ENCODE measurements at regions not wholly inside any gene's neighbourhood (a gene's known extent, or its start where the extent isn't known, plus 50 kb on each side); places are given as distances from the start of the nearest gene placed in this dataset.

DNA sequence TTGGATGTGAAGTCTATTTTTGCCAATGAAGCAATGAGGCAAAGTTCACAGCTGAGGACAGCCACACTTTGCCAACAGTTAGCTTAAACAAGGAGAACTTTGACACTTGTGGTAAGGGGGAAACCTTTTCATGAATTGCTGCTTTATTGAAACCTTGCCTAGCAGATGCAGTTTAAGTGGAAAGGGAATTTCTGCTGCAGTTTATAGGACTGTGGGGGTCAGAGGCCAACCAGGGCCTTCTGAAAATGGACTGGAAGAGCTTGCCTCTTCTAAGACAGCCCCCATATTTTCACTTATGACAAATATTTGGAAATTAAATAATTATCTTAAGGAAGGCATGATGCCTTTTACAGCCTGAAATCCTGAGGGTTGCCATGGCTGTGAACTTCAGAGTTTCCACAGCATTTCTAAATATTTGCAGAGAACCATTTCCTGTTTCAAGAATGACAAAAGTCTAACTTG, 550.3 kb downstream of the RAB28 start:
- H3K9me3 ChIP-seq (ENCODE audit: control insufficient read depth in 2 of 2, insufficient read depth in 1 of 2, low read depth in 1 of 2, low read length in 1 of 2): no peaks in the 10 kb centered on the region
- no peak for FAIRE-seq

DNA sequence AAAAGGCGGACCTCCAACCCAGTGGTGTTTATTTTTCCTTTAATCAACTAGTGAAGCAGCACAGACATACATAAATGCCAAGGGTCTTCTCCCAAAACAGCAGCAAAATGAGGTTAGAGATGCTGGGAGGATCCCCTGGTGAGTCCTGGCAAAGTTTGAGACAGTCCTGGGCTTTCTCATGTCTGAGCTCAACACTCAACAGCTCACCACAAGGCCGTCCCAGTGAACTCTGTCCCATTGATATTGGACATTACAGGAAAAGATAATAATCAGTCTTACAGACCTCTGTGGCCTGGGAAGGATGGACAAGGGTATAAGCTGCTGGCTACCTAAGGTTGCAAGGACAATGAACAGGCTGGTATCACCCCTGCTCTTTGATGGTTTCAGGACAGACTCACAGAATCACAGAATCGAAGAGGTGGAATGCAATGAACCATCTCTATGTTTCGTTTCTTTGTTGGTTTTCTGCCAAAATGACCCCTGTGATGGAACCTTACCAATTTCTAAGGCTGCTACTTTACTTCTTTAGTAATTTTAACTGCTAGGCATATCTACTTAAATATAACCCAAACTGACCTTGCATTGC, 551.8 kb downstream of the RAB28 start:
- Histone ChIP-seq H3K4me1 (ENCODE audit: control insufficient read depth in 3 of 3, insufficient read depth in 2 of 3, low read depth in 1 of 3, low read length in 2 of 3) (no peaks in the 10 kb centered on the region), H3K27me3 (ENCODE audit: control insufficient read depth in 3 of 3, insufficient read depth in 3 of 3, low read length in 3 of 3) (no peaks in the 10 kb centered on the region), H3K4me3 (ENCODE audit: low read depth in 1 of 3, low read length in 3 of 3) (no peak overlapping the region), H3K27ac (ENCODE audit: low read depth in 1 of 3, low read length in 2 of 3) (no peak overlapping the region), H3K36me3 (ENCODE audit: control insufficient read depth in 3 of 3, insufficient read depth in 2 of 3, low read depth in 1 of 3, low read length in 3 of 3) (no peaks in the 10 kb centered on the region), H3K9me3 (ENCODE audit: control insufficient read depth in 2 of 2, insufficient read depth in 1 of 2, low read depth in 1 of 2, low read length in 1 of 2) (no peaks in the 10 kb centered on the region)
- no peak for FAIRE-seq
- WGBS, 3 donors: 71 to 79% (median 77%) methylated on average over 4 of the region's 4 CpGs
- no peak for DNase-seq

More for the DNA sequence above, 550.3 kb downstream of the RAB28 start:
- Histone ChIP-seq H3K27ac (ENCODE audit: low read depth in 1 of 3, low read length in 2 of 3) (no peak overlapping the region), H3K4me3 (ENCODE audit: low read depth in 1 of 3, low read length in 3 of 3) (no peak overlapping the region), H3K27me3 (ENCODE audit: control insufficient read depth in 3 of 3, insufficient read depth in 3 of 3, low read length in 3 of 3) (no peaks in the 10 kb centered on the region), H3K4me1 (ENCODE audit: control insufficient read depth in 3 of 3, insufficient read depth in 2 of 3, low read depth in 1 of 3, low read length in 2 of 3) (no peaks in the 10 kb centered on the region), H3K36me3 (ENCODE audit: control insufficient read depth in 3 of 3, insufficient read depth in 2 of 3, low read depth in 1 of 3, low read length in 3 of 3) (no peaks in the 10 kb centered on the region)
- DNase-seq: peak in 1 of 2 donors; percentile 27

DNA sequence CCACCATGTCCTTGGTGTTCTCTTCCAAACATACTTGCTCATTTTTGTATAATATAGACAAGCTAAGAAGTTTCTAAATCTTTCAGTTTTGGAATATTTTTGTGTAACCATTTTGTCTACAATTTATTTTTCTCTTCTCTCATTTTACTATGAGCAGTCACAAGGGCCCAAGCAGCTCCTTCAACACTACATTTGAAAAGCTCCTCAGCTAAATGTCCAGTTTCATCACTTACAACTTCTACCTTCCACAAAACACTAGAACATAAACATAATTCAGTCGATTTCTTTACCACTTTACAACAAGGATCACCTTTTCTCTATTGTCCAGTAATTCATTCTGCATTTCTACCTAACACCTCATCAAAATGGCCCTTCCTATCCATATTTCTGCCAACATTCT, 554.4 kb downstream of the RAB28 start:
- WGBS, 3 donors: 64 to 89% (median 81%) methylated on average over 1 of the region's 1 CpG
- Histone ChIP-seq H3K36me3 (ENCODE audit: control insufficient read depth in 3 of 3, insufficient read depth in 2 of 3, low read depth in 1 of 3, low read length in 3 of 3) (no peaks in the 10 kb centered on the region), H3K27me3 (ENCODE audit: control insufficient read depth in 3 of 3, insufficient read depth in 3 of 3, low read length in 3 of 3) (no peaks in the 10 kb centered on the region), H3K4me1 (ENCODE audit: control insufficient read depth in 3 of 3, insufficient read depth in 2 of 3, low read depth in 1 of 3, low read length in 2 of 3) (no peaks in the 10 kb centered on the region), H3K4me3 (ENCODE audit: low read depth in 1 of 3, low read length in 3 of 3) (no peak overlapping the region), H3K9me3 (ENCODE audit: control insufficient read depth in 2 of 2, insufficient read depth in 1 of 2, low read depth in 1 of 2, low read length in 1 of 2) (no peaks in the 10 kb centered on the region), H3K27ac (ENCODE audit: low read depth in 1 of 3, low read length in 2 of 3) (no peak overlapping the region)
- DNase-seq (no peak), FAIRE-seq (no peak)

- no peak overlapping the region for H3K4me3 ChIP-seq (ENCODE audit: low read depth in 1 of 3, low read length in 3 of 3)
- no peaks in the 10 kb centered on the region for H3K4me1 ChIP-seq (ENCODE audit: control insufficient read depth in 3 of 3, insufficient read depth in 2 of 3, low read depth in 1 of 3, low read length in 2 of 3)
- H3K36me3 ChIP-seq (ENCODE audit: control insufficient read depth in 3 of 3, insufficient read depth in 2 of 3, low read depth in 1 of 3, low read length in 3 of 3): no peaks in the 10 kb centered on the region
- no peaks in the 10 kb centered on the region for H3K9me3 ChIP-seq (ENCODE audit: control insufficient read depth in 2 of 2, insufficient read depth in 1 of 2, low read depth in 1 of 2, low read length in 1 of 2)
- no peak overlapping the region for H3K27ac ChIP-seq (ENCODE audit: low read depth in 1 of 3, low read length in 2 of 3)
- DNase-seq: no peak
- FAIRE-seq: no peak
- no peaks in the 10 kb centered on the region for H3K27me3 ChIP-seq (ENCODE audit: control insufficient read depth in 3 of 3, insufficient read depth in 3 of 3, low read length in 3 of 3)
These were observed 555.4 kb downstream of the RAB28 start for GRCh38 chr4:12928751-12929150.

GRCh38 chr4:12926189-12927066, 557.7 kb downstream of the RAB28 start:
- H3K4me3 ChIP-seq (ENCODE audit: low read depth in 1 of 3, low read length in 3 of 3): no peak overlapping the region
- no peak for FAIRE-seq
- H3K36me3 ChIP-seq (ENCODE audit: control insufficient read depth in 3 of 3, insufficient read depth in 2 of 3, low read depth in 1 of 3, low read length in 3 of 3): no peaks in the 10 kb centered on the region
- H3K27me3 ChIP-seq (ENCODE audit: control insufficient read depth in 3 of 3, insufficient read depth in 3 of 3, low read length in 3 of 3): no peaks in the 10 kb centered on the region
- no peak overlapping the region for H3K27ac ChIP-seq (ENCODE audit: low read depth in 1 of 3, low read length in 2 of 3)
- no peak for DNase-seq
- no peaks in the 10 kb centered on the region for H3K4me1 ChIP-seq (ENCODE audit: control insufficient read depth in 3 of 3, insufficient read depth in 2 of 3, low read depth in 1 of 3, low read length in 2 of 3)
- WGBS, 3 donors: 57 to 80% (median 70%) methylated on average over 5 of the region's 5 CpGs
- no peaks in the 10 kb centered on the region for H3K9me3 ChIP-seq (ENCODE audit: control insufficient read depth in 2 of 2, insufficient read depth in 1 of 2, low read depth in 1 of 2, low read length in 1 of 2)

GRCh38 chr4:12924728-12925320, 559.3 kb downstream of the RAB28 start:
- 79 to 85% (median 85%) methylated on average over 2 of the region's 2 CpGs for WGBS, 3 donors
- H3K9me3 ChIP-seq (ENCODE audit: control insufficient read depth in 2 of 2, insufficient read depth in 1 of 2, low read depth in 1 of 2, low read length in 1 of 2): no peaks in the 10 kb centered on the region
- no peaks in the 10 kb centered on the region for H3K36me3 ChIP-seq (ENCODE audit: control insufficient read depth in 3 of 3, insufficient read depth in 2 of 3, low read depth in 1 of 3, low read length in 3 of 3)
- no peak overlapping the region for H3K4me3 ChIP-seq (ENCODE audit: low read depth in 1 of 3, low read length in 3 of 3)
- no peaks in the 10 kb centered on the region for H3K4me1 ChIP-seq (ENCODE audit: control insufficient read depth in 3 of 3, insufficient read depth in 2 of 3, low read depth in 1 of 3, low read length in 2 of 3)
- no peak overlapping the region for H3K27ac ChIP-seq (ENCODE audit: low read depth in 1 of 3, low read length in 2 of 3)
- peak in 1 of 2 donors; percentile 2 for DNase-seq
- no peaks in the 10 kb centered on the region for H3K27me3 ChIP-seq (ENCODE audit: control insufficient read depth in 3 of 3, insufficient read depth in 3 of 3, low read length in 3 of 3)
- no peak for FAIRE-seq

DNA sequence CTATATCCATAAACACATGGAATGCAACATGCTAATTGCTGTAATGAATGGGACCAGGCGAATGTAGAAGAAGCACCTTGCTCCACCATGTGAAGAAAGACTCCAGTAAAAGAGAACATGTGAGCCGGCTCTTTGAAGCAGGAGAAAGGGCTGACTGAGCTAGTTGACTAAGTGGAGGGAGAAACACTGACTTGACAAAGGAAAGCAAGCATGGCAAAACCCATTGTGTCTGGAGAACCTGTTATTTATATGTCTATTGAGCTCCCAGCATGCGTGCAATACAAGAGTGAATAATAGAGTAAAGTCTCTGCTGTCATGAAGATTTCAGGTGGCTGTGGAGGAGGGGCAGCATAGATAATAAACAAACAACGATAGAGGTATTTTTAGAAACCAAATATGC, 559.9 kb downstream of the RAB28 start:
- no peaks in the 10 kb centered on the region for H3K27me3 ChIP-seq (ENCODE audit: control insufficient read depth in 3 of 3, insufficient read depth in 3 of 3, low read length in 3 of 3)
- FAIRE-seq (no peak), DNase-seq (no peak)
- no peaks in the 10 kb centered on the region for H3K9me3 ChIP-seq (ENCODE audit: control insufficient read depth in 2 of 2, insufficient read depth in 1 of 2, low read depth in 1 of 2, low read length in 1 of 2)
- H3K4me3 ChIP-seq (ENCODE audit: low read depth in 1 of 3, low read length in 3 of 3): no peak overlapping the region
- no peaks in the 10 kb centered on the region for H3K4me1 ChIP-seq (ENCODE audit: control insufficient read depth in 3 of 3, insufficient read depth in 2 of 3, low read depth in 1 of 3, low read length in 2 of 3)
- no peaks in the 10 kb centered on the region for H3K36me3 ChIP-seq (ENCODE audit: control insufficient read depth in 3 of 3, insufficient read depth in 2 of 3, low read depth in 1 of 3, low read length in 3 of 3)
- whole genome bisulfite sequencing, 3 donors: 85 to 88% (median 87%) methylated on average over 4 of the region's 4 CpGs
- no peak overlapping the region for H3K27ac ChIP-seq (ENCODE audit: low read depth in 1 of 3, low read length in 2 of 3)

GRCh38 chr4:12912896-12913418, 571.2 kb downstream of the RAB28 start:
- H3K4me1 ChIP-seq (ENCODE audit: control insufficient read depth in 3 of 3, insufficient read depth in 2 of 3, low read depth in 1 of 3, low read length in 2 of 3): no peaks in the 10 kb centered on the region
- no peak overlapping the region for H3K27ac ChIP-seq (ENCODE audit: low read depth in 1 of 3, low read length in 2 of 3)
- WGBS, 3 donors: 52 to 72% (median 55%) methylated on average over 2 of the region's 2 CpGs
- peaks cover 0 to 8% of the 10 kb centered on the region in 2 donors for H3K9me3 ChIP-seq (ENCODE audit: control insufficient read depth in 2 of 2, insufficient read depth in 1 of 2, low read depth in 1 of 2, low read length in 1 of 2)
- H3K27me3 ChIP-seq (ENCODE audit: control insufficient read depth in 3 of 3, insufficient read depth in 3 of 3, low read length in 3 of 3): no peaks in the 10 kb centered on the region
- FAIRE-seq (no peak), DNase-seq (no peak)
- no peak overlapping the region for H3K4me3 ChIP-seq (ENCODE audit: low read depth in 1 of 3, low read length in 3 of 3)
- H3K36me3 ChIP-seq (ENCODE audit: control insufficient read depth in 3 of 3, insufficient read depth in 2 of 3, low read depth in 1 of 3, low read length in 3 of 3): no peaks in the 10 kb centered on the region

All from small intestine (tissue), 7 donors.